Mesothelial cell of epicardium (in vitro differentiated cells): ENCODE measurements at regions not wholly inside any gene's neighbourhood (a gene's known extent, or its start where the extent isn't known, plus 50 kb on each side); places are given as distances from the start of the nearest gene placed in this dataset.

Experiments
- DNase-seq, 2 experiments: peaks; one replicate each; pipeline ENCODE4 v3.0.0; 2021; ENCODE audit warnings: low spot score in 2 of 2; ENCODE audit not compliant: unreplicated experiment in 2 of 2
- H3K27ac Mint-ChIP-seq: 2 replicates; pipeline ENCODE4 v1.8.0; 2021; ENCODE audit warnings: mixed read lengths
- H3K27me3 Mint-ChIP-seq: 2 replicates; pipeline ENCODE4 v1.8.0; 2021; ENCODE audit warnings: low read depth, mixed read lengths
- H3K36me3 Mint-ChIP-seq: 2 replicates; pipeline ENCODE4 v1.8.0; 2021; ENCODE audit warnings: mixed read lengths
- H3K4me1 Mint-ChIP-seq: 2 replicates; pipeline ENCODE4 v1.8.0; 2021; ENCODE audit warnings: mixed read lengths
- H3K4me3 Mint-ChIP-seq: 2 replicates; pipeline ENCODE4 v1.8.0; 2021; ENCODE audit warnings: mild to moderate bottlenecking, moderate library complexity, mixed read lengths
- H3K9me3 Mint-ChIP-seq: 2 replicates; pipeline ENCODE4 v1.8.0; 2021; ENCODE audit warnings: mixed read lengths
- CTCF ChIP-seq: fragments of 200-600 bp; sonication (generic); IDR thresholded peaks from one replicate; pipeline ENCODE4 v1.5.0; 2021; ENCODE audit warnings: antibody characterized with exemption; ENCODE audit not compliant: unreplicated experiment

GRCh38 chr1:222946436-222946835 is 131.6 kb downstream of the DISP1 start:
- H3K9me3 Mint-ChIP-seq, result no peaks in the 10 kb centered on the region
- no peak overlapping the region for H3K27ac Mint-ChIP-seq
- H3K27me3 Mint-ChIP-seq, result no peaks in the 10 kb centered on the region
- DNase-seq, result no peak
- H3K4me3 Mint-ChIP-seq, result no peak overlapping the region
- peaks cover 32% of the 10 kb centered on the region for H3K4me1 Mint-ChIP-seq
- no peak for TF ChIP-seq CTCF
- H3K36me3 Mint-ChIP-seq, result peaks cover 55% of the 10 kb centered on the region

DNA sequence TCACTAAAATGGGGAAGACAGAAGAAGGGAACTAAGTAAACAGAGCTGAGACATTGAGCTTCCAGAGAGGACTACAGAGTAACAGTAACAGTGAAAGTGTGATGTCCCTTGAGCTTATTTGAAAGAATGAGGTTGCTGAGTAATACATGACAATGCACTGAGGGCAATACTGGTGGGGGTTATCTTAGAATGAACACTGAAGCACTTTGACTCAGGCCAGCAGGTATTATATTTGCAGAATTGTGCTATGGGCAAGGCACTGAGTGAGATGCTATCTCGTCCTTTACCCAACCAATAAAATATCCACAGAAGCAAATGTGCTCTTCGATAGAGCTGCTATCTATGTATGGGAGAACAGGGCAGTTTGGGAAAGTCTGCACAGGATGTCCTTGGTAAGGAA is 133.2 kb downstream of the DISP1 start:
- H3K4me1 Mint-ChIP-seq, result peaks cover 21% of the 10 kb centered on the region
- DNase-seq, result no peak
- peak overlapping the region; percentile 54 for H3K27ac Mint-ChIP-seq
- peaks cover 52% of the 10 kb centered on the region for H3K36me3 Mint-ChIP-seq
- no peak for TF ChIP-seq CTCF
- H3K27me3 Mint-ChIP-seq, result no peaks in the 10 kb centered on the region
- H3K4me3 Mint-ChIP-seq, result no peak overlapping the region
- H3K9me3 Mint-ChIP-seq, result no peaks in the 10 kb centered on the region

- Mint-ChIP-seq H3K4me3 (no peak overlapping the region), H3K4me1 (peaks cover 32% of the 10 kb centered on the region), H3K27me3 (no peaks in the 10 kb centered on the region), H3K27ac (peak overlapping the region; percentile 90), H3K9me3 (no peaks in the 10 kb centered on the region), H3K36me3 (peaks cover 44% of the 10 kb centered on the region)
- no peak for TF ChIP-seq CTCF
- DNase-seq, result no peak
Observed at GRCh38 chr1:222950892-222951291, 136.1 kb downstream of the DISP1 start.

- peaks cover 41% of the 10 kb centered on the region for H3K4me1 Mint-ChIP-seq
- H3K4me3 Mint-ChIP-seq, result no peak overlapping the region
- no peaks in the 10 kb centered on the region for H3K9me3 Mint-ChIP-seq
- no peak for DNase-seq
- no peaks in the 10 kb centered on the region for H3K27me3 Mint-ChIP-seq
- peak overlapping the region; percentile 72 for H3K27ac Mint-ChIP-seq
- peaks cover 31% of the 10 kb centered on the region for H3K36me3 Mint-ChIP-seq
- no peak for TF ChIP-seq CTCF
Observed at GRCh38 chr1:222953585-222953984, 138.7 kb downstream of the DISP1 start.

DNA sequence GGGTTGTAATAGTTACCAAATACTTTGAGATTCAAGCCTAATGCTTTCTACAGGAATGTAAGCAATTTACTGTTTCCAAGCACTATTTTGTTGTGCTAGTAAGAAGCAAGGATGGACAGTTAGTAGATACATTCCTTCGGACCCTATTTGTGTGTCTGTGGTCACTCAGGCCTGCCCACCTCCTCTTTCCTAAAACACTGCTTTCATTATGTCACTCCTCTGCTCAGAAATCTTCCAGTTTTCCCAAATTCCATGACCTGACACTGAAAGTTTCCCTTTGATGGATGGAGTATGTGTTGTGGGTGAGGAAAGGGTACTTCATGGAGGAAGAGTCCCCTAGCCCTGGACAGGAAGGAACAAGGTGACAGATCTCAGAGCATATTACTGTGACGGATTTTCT is 141.1 kb downstream of the DISP1 start:
- H3K4me1 Mint-ChIP-seq, result peaks cover 32% of the 10 kb centered on the region
- H3K27me3 Mint-ChIP-seq, result no peaks in the 10 kb centered on the region
- H3K9me3 Mint-ChIP-seq, result peaks cover 13% of the 10 kb centered on the region
- H3K4me3 Mint-ChIP-seq, result no peak overlapping the region
- peak overlapping the region; percentile 86 for H3K27ac Mint-ChIP-seq
- peaks cover 36% of the 10 kb centered on the region for H3K36me3 Mint-ChIP-seq
- TF ChIP-seq CTCF, result no peak
- DNase-seq, result no peak

DNA sequence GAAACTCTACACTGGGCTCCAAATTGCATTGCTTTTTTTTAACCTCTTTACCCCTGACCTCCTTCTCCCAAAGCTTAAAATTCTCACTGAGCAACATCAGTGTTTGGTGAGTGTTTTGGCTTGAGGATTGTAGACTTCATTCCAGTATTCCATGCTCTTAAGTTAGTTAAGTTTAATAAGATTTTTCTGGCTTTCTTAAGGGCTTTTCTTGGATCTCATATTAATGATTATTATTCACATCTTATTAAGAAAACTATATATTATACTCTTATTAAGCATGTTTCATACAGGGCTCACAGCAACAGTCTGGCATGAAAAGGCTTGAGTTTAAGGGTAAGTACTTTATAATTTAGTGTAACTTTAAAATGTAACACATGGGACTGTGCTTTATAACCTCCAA is 141.8 kb downstream of the DISP1 start:
- Mint-ChIP-seq H3K4me1 (peaks cover 25% of the 10 kb centered on the region), H3K36me3 (peaks cover 41% of the 10 kb centered on the region), H3K27ac (peak overlapping the region; percentile 86), H3K27me3 (no peaks in the 10 kb centered on the region), H3K9me3 (peaks cover 18% of the 10 kb centered on the region), H3K4me3 (no peak overlapping the region)
- no peak for TF ChIP-seq CTCF
- DNase-seq, result no peak
